ENCODE measurements at regions not wholly inside any gene's neighbourhood (a gene's known extent, or its start where the extent isn't known, plus 50 kb on each side); places are given as distances from the start of the nearest gene placed in this dataset.

DNA sequence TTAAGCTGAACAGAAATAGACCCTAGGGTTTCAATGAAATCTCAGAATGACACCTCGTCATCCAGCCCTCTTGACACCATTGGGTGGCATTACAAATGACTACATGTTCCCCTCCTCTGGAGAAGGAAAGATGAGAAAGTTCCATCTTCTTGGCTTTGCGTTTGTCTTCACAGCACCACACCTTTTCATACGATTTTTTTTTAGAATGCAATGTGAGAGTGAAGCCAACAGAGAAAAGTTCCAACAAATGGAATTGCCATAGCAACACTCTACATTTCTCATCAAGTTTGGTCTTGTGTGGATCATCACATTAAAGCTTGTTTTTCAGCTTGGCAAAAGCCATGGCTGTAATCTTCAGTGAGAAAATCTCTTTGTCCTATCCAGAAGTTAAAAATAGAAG lies 183.4 kb upstream of the SNX7 start (continued):
- no peak for TF ChIP-seq KLF17 (tag by site-specific recombination; IDR thresholded peaks at IDR 0.05)
- TF ChIP-seq ZNF133 (tag by site-specific recombination; IDR thresholded peaks at IDR 0.05): no peak
- TF ChIP-seq, protein P1, sequence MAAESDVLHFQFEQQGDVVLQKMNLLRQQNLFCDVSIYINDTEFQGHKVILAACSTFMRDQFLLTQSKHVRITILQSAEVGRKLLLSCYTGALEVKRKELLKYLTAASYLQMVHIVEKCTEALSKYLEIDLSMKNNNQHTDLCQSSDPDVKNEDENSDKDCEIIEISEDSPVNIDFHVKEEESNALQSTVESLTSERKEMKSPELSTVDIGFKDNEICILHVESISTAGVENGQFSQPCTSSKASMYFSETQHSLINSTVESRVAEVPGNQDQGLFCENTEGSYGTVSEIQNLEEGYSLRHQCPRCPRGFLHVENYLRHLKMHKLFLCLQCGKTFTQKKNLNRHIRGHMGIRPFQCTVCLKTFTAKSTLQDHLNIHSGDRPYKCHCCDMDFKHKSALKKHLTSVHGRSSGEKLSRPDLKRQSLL (tag by site-specific recombination; IDR thresholded peaks at IDR 0.05): no peak
- TF ChIP-seq ZNF423 (tag by site-specific recombination; IDR thresholded peaks at IDR 0.05): no peak
- TF ChIP-seq, protein P2, sequence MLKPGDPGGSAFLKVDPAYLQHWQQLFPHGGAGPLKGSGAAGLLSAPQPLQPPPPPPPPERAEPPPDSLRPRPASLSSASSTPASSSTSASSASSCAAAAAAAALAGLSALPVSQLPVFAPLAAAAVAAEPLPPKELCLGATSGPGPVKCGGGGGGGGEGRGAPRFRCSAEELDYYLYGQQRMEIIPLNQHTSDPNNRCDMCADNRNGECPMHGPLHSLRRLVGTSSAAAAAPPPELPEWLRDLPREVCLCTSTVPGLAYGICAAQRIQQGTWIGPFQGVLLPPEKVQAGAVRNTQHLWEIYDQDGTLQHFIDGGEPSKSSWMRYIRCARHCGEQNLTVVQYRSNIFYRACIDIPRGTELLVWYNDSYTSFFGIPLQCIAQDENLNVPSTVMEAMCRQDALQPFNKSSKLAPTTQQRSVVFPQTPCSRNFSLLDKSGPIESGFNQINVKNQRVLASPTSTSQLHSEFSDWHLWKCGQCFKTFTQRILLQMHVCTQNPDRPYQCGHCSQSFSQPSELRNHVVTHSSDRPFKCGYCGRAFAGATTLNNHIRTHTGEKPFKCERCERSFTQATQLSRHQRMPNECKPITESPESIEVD (tag by site-specific recombination; IDR thresholded peaks at IDR 0.05): no peak
- TF ChIP-seq ZNF138 (tag by site-specific recombination; IDR thresholded peaks at IDR 0.05; ENCODE audit: borderline replicate concordance): no peak
- TF ChIP-seq, protein P3, sequence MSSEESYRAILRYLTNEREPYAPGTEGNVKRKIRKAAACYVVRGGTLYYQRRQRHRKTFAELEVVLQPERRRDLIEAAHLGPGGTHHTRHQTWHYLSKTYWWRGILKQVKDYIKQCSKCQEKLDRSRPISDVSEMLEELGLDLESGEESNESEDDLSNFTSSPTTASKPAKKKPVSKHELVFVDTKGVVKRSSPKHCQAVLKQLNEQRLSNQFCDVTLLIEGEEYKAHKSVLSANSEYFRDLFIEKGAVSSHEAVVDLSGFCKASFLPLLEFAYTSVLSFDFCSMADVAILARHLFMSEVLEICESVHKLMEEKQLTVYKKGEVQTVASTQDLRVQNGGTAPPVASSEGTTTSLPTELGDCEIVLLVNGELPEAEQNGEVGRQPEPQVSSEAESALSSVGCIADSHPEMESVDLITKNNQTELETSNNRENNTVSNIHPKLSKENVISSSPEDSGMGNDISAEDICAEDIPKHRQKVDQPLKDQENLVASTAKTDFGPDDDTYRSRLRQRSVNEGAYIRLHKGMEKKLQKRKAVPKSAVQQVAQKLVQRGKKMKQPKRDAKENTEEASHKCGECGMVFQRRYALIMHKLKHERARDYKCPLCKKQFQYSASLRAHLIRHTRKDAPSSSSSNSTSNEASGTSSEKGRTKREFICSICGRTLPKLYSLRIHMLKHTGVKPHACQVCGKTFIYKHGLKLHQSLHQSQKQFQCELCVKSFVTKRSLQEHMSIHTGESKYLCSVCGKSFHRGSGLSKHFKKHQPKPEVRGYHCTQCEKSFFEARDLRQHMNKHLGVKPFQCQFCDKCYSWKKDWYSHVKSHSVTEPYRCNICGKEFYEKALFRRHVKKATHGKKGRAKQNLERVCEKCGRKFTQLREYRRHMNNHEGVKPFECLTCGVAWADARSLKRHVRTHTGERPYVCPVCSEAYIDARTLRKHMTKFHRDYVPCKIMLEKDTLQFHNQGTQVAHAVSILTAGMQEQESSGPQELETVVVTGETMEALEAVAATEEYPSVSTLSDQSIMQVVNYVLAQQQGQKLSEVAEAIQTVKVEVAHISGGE (tag by site-specific recombination; conservative IDR thresholded peaks at IDR 0.05; ENCODE audit: low read depth): no peak

DNA sequence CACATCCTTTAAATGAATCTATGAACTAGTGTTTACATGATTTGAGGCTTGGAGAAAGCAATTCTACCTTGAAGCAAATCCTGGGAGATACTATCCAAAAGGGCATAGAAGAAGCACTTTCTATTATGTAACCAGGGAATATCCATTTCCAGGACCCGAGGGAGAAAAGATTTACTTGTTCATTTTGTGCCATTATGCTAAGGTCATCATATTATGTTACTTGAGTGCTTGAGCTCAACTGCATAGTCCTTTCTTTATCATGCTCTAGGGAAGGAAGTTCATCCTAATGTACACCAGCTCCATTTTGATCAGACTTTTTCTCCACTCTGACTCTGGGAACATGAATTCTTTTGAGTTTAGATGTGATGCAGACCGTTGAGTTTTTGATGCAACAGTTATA lies 188.6 kb upstream of the SNX7 start:
- Histone ChIP-seq H3K4me3 (ENCODE audit: low read depth, low read length) (no peak overlapping the region), H3K9me3 (ENCODE audit: control insufficient read depth, insufficient read depth, low read depth, low read length) (no peaks in the 10 kb centered on the region), H3K4me1 (ENCODE audit: control insufficient read depth, insufficient read depth, low read length) (no peaks in the 10 kb centered on the region), H3K36me3 (ENCODE audit: control insufficient read depth in 2 of 2, insufficient read depth in 1 of 2, low read length in 2 of 2) (no peaks in the 10 kb centered on the region), H3K27ac (ENCODE audit: extremely low read depth, low read depth, low read length) (no peak overlapping the region)
- ChIA-PET POLR2A (no interaction called here), CTCF (no interaction called here)
- TF ChIP-seq, protein P4, sequence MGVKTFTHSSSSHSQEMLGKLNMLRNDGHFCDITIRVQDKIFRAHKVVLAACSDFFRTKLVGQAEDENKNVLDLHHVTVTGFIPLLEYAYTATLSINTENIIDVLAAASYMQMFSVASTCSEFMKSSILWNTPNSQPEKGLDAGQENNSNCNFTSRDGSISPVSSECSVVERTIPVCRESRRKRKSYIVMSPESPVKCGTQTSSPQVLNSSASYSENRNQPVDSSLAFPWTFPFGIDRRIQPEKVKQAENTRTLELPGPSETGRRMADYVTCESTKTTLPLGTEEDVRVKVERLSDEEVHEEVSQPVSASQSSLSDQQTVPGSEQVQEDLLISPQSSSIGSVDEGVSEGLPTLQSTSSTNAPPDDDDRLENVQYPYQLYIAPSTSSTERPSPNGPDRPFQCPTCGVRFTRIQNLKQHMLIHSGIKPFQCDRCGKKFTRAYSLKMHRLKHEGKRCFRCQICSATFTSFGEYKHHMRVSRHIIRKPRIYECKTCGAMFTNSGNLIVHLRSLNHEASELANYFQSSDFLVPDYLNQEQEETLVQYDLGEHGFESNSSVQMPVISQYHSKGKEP (tag by site-specific recombination; IDR thresholded peaks at IDR 0.05): no peak
- TF ChIP-seq ZNF473 (tag by site-specific recombination; IDR thresholded peaks at IDR 0.05) (no peak), ZNF488 (tag by site-specific recombination; IDR thresholded peaks at IDR 0.05) (no peak), ZNF707 (tag by site-specific recombination; IDR thresholded peaks at IDR 0.05) (no peak), ZNF140 (tag by site-specific recombination; IDR thresholded peaks at IDR 0.05) (no peak), YY2 (tag by site-specific recombination; IDR thresholded peaks at IDR 0.05) (no peak), ZNF274 (IDR thresholded peaks at IDR 0.05; ENCODE audit: low read length) (no peak), ZNF274 (tag by site-specific recombination; IDR thresholded peaks at IDR 0.05; ENCODE audit: borderline replicate concordance) (no peak), SCRT2 (tag by site-specific recombination; IDR thresholded peaks at IDR 0.05) (no peak), ZNF416 (tag by site-specific recombination; IDR thresholded peaks at IDR 0.05) (no peak), HOXC10 (CRISPR knock-in tag; IDR thresholded peaks at IDR 0.05) (no peak), ZNF555 (tag by site-specific recombination; conservative IDR thresholded peaks at IDR 0.05) (no peak)
